ENCODE measurements at regions not wholly inside any gene's neighbourhood (a gene's known extent, or its start where the extent isn't known, plus 50 kb on each side); places are given as distances from the start of the nearest gene placed in this dataset.
"Not testable (repeated sequence)": the region's sequence is repeated elsewhere in the genome, so short reads cannot be mapped to it uniquely, and the experiment has no call there.

GRCh38 chr16:16971042-16971441 is 499.7 kb downstream of the XYLT1 start:
- H3K9me3 ChIP-seq (ENCODE audit: insufficient read depth, low read depth, low read length) = no peaks in the 10 kb centered on the region
- H3K36me3 ChIP-seq (ENCODE audit: insufficient read depth, low read depth, low read length) = no peaks in the 10 kb centered on the region
- no peak overlapping the region for H3K4me3 ChIP-seq (ENCODE audit: low read length)
- H3K27ac ChIP-seq (ENCODE audit: low read length) = no peak overlapping the region
- no peak overlapping the region for H3K9ac ChIP-seq (ENCODE audit: low read depth, low read length)
- H3K27me3 ChIP-seq (ENCODE audit: insufficient read depth, low read length) = no peaks in the 10 kb centered on the region
- H3K4me1 ChIP-seq (ENCODE audit: insufficient read depth, low read length) = no peaks in the 10 kb centered on the region

- Histone ChIP-seq H3K9ac (ENCODE audit: low read depth, low read length) (no peak overlapping the region), H3K4me3 (ENCODE audit: low read length) (no peak overlapping the region), H3K27ac (ENCODE audit: low read length) (no peak overlapping the region), H3K4me1 (ENCODE audit: insufficient read depth, low read length) (no peaks in the 10 kb centered on the region), H3K27me3 (ENCODE audit: insufficient read depth, low read length) (no peaks in the 10 kb centered on the region), H3K9me3 (ENCODE audit: insufficient read depth, low read depth, low read length) (no peaks in the 10 kb centered on the region), H3K36me3 (ENCODE audit: insufficient read depth, low read depth, low read length) (no peaks in the 10 kb centered on the region)
Observed at GRCh38 chr16:16972831-16973230, 497.9 kb downstream of the XYLT1 start.

GRCh38 chr16:16973707-16974591 is 496.8 kb downstream of the XYLT1 start:
- Histone ChIP-seq H3K9ac (ENCODE audit: low read depth, low read length) (no peak overlapping the region), H3K27ac (ENCODE audit: low read length) (no peak overlapping the region), H3K27me3 (ENCODE audit: insufficient read depth, low read length) (no peaks in the 10 kb centered on the region), H3K4me1 (ENCODE audit: insufficient read depth, low read length) (no peaks in the 10 kb centered on the region), H3K9me3 (ENCODE audit: insufficient read depth, low read depth, low read length) (no peaks in the 10 kb centered on the region), H3K36me3 (ENCODE audit: insufficient read depth, low read depth, low read length) (no peaks in the 10 kb centered on the region), H3K4me3 (ENCODE audit: low read length) (no peak overlapping the region)

GRCh38 chr16:16982614-16983013 is 488.1 kb downstream of the XYLT1 start:
- no peaks in the 10 kb centered on the region for H3K27me3 ChIP-seq (ENCODE audit: insufficient read depth, low read length)
- H3K27ac ChIP-seq (ENCODE audit: low read length) = no peak overlapping the region
- H3K4me3 ChIP-seq (ENCODE audit: low read length) = no peak overlapping the region
- H3K9me3 ChIP-seq (ENCODE audit: insufficient read depth, low read depth, low read length) = no peaks in the 10 kb centered on the region
- H3K9ac ChIP-seq (ENCODE audit: low read depth, low read length) = no peak overlapping the region
- H3K36me3 ChIP-seq (ENCODE audit: insufficient read depth, low read depth, low read length) = no peaks in the 10 kb centered on the region
- H3K4me1 ChIP-seq (ENCODE audit: insufficient read depth, low read length) = no peaks in the 10 kb centered on the region

GRCh38 chr16:16983582-16983981 is 487.2 kb downstream of the XYLT1 start:
- no peaks in the 10 kb centered on the region for H3K9me3 ChIP-seq (ENCODE audit: insufficient read depth, low read depth, low read length)
- no peaks in the 10 kb centered on the region for H3K27me3 ChIP-seq (ENCODE audit: insufficient read depth, low read length)
- H3K9ac ChIP-seq (ENCODE audit: low read depth, low read length) = no peak overlapping the region
- H3K4me3 ChIP-seq (ENCODE audit: low read length) = no peak overlapping the region
- H3K4me1 ChIP-seq (ENCODE audit: insufficient read depth, low read length) = no peaks in the 10 kb centered on the region
- no peaks in the 10 kb centered on the region for H3K36me3 ChIP-seq (ENCODE audit: insufficient read depth, low read depth, low read length)
- H3K27ac ChIP-seq (ENCODE audit: low read length) = no peak overlapping the region

- not testable (repeated sequence) for H3K9me3 ChIP-seq (ENCODE audit: insufficient read depth, low read depth, low read length); H3K4me3 ChIP-seq (ENCODE audit: low read length); H3K36me3 ChIP-seq (ENCODE audit: insufficient read depth, low read depth, low read length); H3K27me3 ChIP-seq (ENCODE audit: insufficient read depth, low read length); H3K27ac ChIP-seq (ENCODE audit: low read length); H3K9ac ChIP-seq (ENCODE audit: low read depth, low read length); H3K4me1 ChIP-seq (ENCODE audit: insufficient read depth, low read length)
Observed at GRCh38 chr16:16984091-16984490, 486.7 kb downstream of the XYLT1 start.

GRCh38 chr16:16985707-16986106 is 485.1 kb downstream of the XYLT1 start:
- H3K9me3 ChIP-seq (ENCODE audit: insufficient read depth, low read depth, low read length) = no peaks in the 10 kb centered on the region
- H3K27me3 ChIP-seq (ENCODE audit: insufficient read depth, low read length) = no peaks in the 10 kb centered on the region
- H3K36me3 ChIP-seq (ENCODE audit: insufficient read depth, low read depth, low read length) = no peaks in the 10 kb centered on the region
- no peak overlapping the region for H3K27ac ChIP-seq (ENCODE audit: low read length)
- H3K4me1 ChIP-seq (ENCODE audit: insufficient read depth, low read length) = no peaks in the 10 kb centered on the region
- no peak overlapping the region for H3K9ac ChIP-seq (ENCODE audit: low read depth, low read length)
- no peak overlapping the region for H3K4me3 ChIP-seq (ENCODE audit: low read length)

- no peaks in the 10 kb centered on the region for H3K4me1 ChIP-seq (ENCODE audit: insufficient read depth, low read length)
- no peak overlapping the region for H3K27ac ChIP-seq (ENCODE audit: low read length)
- H3K36me3 ChIP-seq (ENCODE audit: insufficient read depth, low read depth, low read length) = no peaks in the 10 kb centered on the region
- no peaks in the 10 kb centered on the region for H3K9me3 ChIP-seq (ENCODE audit: insufficient read depth, low read depth, low read length)
- H3K9ac ChIP-seq (ENCODE audit: low read depth, low read length) = no peak overlapping the region
- H3K27me3 ChIP-seq (ENCODE audit: insufficient read depth, low read length) = no peaks in the 10 kb centered on the region
- no peak overlapping the region for H3K4me3 ChIP-seq (ENCODE audit: low read length)
Observed at GRCh38 chr16:16988963-16989362, 481.8 kb downstream of the XYLT1 start.

GRCh38 chr16:16989368-16989767 is 481.4 kb downstream of the XYLT1 start:
- Histone ChIP-seq H3K36me3 (ENCODE audit: insufficient read depth, low read depth, low read length) (no peaks in the 10 kb centered on the region), H3K27ac (ENCODE audit: low read length) (no peak overlapping the region), H3K9me3 (ENCODE audit: insufficient read depth, low read depth, low read length) (no peaks in the 10 kb centered on the region), H3K27me3 (ENCODE audit: insufficient read depth, low read length) (no peaks in the 10 kb centered on the region), H3K4me1 (ENCODE audit: insufficient read depth, low read length) (no peaks in the 10 kb centered on the region), H3K4me3 (ENCODE audit: low read length) (no peak overlapping the region), H3K9ac (ENCODE audit: low read depth, low read length) (no peak overlapping the region)

- Histone ChIP-seq H3K9me3 (ENCODE audit: insufficient read depth, low read depth, low read length) (no peaks in the 10 kb centered on the region), H3K27me3 (ENCODE audit: insufficient read depth, low read length) (no peaks in the 10 kb centered on the region), H3K9ac (ENCODE audit: low read depth, low read length) (no peak overlapping the region), H3K36me3 (ENCODE audit: insufficient read depth, low read depth, low read length) (no peaks in the 10 kb centered on the region), H3K27ac (ENCODE audit: low read length) (no peak overlapping the region), H3K4me1 (ENCODE audit: insufficient read depth, low read length) (no peaks in the 10 kb centered on the region), H3K4me3 (ENCODE audit: low read length) (no peak overlapping the region)
Observed at GRCh38 chr16:16991711-16992110, 479.0 kb downstream of the XYLT1 start.

GRCh38 chr16:16992975-16993765 is 477.6 kb downstream of the XYLT1 start:
- H3K9ac ChIP-seq (ENCODE audit: low read depth, low read length) = no peak overlapping the region
- H3K4me3 ChIP-seq (ENCODE audit: low read length) = no peak overlapping the region
- no peak overlapping the region for H3K27ac ChIP-seq (ENCODE audit: low read length)
- no peaks in the 10 kb centered on the region for H3K4me1 ChIP-seq (ENCODE audit: insufficient read depth, low read length)
- no peaks in the 10 kb centered on the region for H3K36me3 ChIP-seq (ENCODE audit: insufficient read depth, low read depth, low read length)
- H3K27me3 ChIP-seq (ENCODE audit: insufficient read depth, low read length) = no peaks in the 10 kb centered on the region
- no peaks in the 10 kb centered on the region for H3K9me3 ChIP-seq (ENCODE audit: insufficient read depth, low read depth, low read length)

GRCh38 chr16:16994831-16995230 is 475.9 kb downstream of the XYLT1 start:
- Histone ChIP-seq H3K4me1 (ENCODE audit: insufficient read depth, low read length) (no peaks in the 10 kb centered on the region), H3K36me3 (ENCODE audit: insufficient read depth, low read depth, low read length) (no peaks in the 10 kb centered on the region), H3K27me3 (ENCODE audit: insufficient read depth, low read length) (no peaks in the 10 kb centered on the region)

More at GRCh38 chr16:16994831-16995230, 475.9 kb downstream of the XYLT1 start:
- Histone ChIP-seq H3K9ac (ENCODE audit: low read depth, low read length) (no peak overlapping the region), H3K27ac (ENCODE audit: low read length) (no peak overlapping the region), H3K9me3 (ENCODE audit: insufficient read depth, low read depth, low read length) (no peaks in the 10 kb centered on the region), H3K4me3 (ENCODE audit: low read length) (no peak overlapping the region)

All from iPS-20b (cell line).